ENCODE measurements at regions not wholly inside any gene's neighbourhood (a gene's known extent, or its start where the extent isn't known, plus 50 kb on each side); places are given as distances from the start of the nearest gene placed in this dataset.

DNA sequence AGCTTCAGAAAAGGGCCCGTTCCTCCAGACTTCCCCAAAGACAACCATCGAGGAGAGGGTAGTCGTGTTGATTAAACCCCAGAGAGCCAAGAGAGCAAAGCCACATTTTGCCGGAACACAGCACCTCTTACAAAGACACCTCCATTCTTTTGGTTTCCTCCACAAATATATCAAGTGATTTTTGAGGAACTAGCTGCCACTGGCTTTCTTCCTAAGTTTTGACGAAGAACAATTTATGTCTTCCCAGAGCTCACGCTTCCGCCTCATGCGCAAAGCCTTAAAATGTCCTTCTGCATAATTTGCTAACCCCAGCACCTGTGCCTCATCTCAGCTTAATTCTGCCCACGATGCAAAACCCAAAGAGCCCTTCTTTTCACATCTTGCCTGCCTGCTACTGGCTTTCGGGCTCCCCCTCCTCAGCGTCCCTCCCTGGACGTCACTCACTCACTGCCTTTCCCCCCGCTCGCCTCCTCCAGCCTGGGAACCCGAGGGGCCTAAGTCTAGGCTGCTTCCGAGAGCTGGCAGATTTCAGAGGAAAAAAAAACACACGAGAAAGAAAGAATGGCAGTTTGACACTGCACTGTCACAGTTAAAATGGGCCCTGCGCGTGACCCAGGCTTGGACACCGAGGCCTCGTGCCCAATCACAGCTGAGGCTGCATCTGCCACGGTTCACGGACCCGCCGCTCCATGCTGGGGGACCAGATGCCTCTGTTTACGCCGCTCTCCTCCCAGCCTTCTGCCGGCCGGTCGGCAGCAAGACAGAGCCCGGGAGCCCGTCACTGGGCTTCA lies 77.6 kb upstream of the IFNAR2 start:
- H3K36me3 Mint-ChIP-seq (ENCODE audit: insufficient read depth in 1 of 3, low read depth in 3 of 3): no peaks in the 10 kb centered on the region
- H3K4ac ChIP-seq (ENCODE audit: low read depth, low read length): no peak overlapping the region
- no peak overlapping the region for H3K27ac ChIP-seq (ENCODE audit: insufficient read length, low read depth, low read length)
- no peak overlapping the region for H4K91ac ChIP-seq (ENCODE audit: insufficient read length, low read depth, low read length)
- no CpG with 5 or more reads among the region's 32 CpGs for WGBS (ENCODE audit: extremely low coverage, insufficient read length, low lambda C conversion rate)
- H3K4me1 Mint-ChIP-seq: peaks cover 14 to 28% of the 10 kb centered on the region in 2 experiments
- no peak overlapping the region for H3K9ac ChIP-seq (ENCODE audit: extremely low read depth, insufficient read length, low read length)
- H3K4me2 ChIP-seq (ENCODE audit: insufficient read depth, insufficient read length, low read length): no peak overlapping the region
- H3K4me1 ChIP-seq (ENCODE audit: insufficient read depth, low read length): 0 out of 2 replicates have a peak, but pooled peaks cover 3% of the 10 kb centered on the region
- no peak overlapping the region for H3K56ac ChIP-seq (ENCODE audit: insufficient read length, low read depth, low read length)
- no peak overlapping the region for H4K5ac ChIP-seq (ENCODE audit: insufficient read length, low read depth, low read length)
- DNase-seq: no peak
- no peak overlapping the region for H3K14ac ChIP-seq (ENCODE audit: insufficient read depth, low read length)
- no peaks in the 10 kb centered on the region for H3K79me1 ChIP-seq (ENCODE audit: insufficient read depth, low read depth, low read length, poor library complexity, severe bottlenecking)
- H3K27me3 ChIP-seq (ENCODE audit: insufficient read depth, low read length): no peaks in the 10 kb centered on the region
- TF ChIP-seq CTCF (conservative IDR thresholded peaks at IDR 0.05): no peak
- H3K27me3 Mint-ChIP-seq (ENCODE audit: low read depth): peaks cover 4% of the 10 kb centered on the region
- H2BK5ac ChIP-seq (ENCODE audit: insufficient read length, low read length): no peak overlapping the region
- no peaks in the 10 kb centered on the region for H4K20me1 ChIP-seq (ENCODE audit: control insufficient read depth, insufficient read depth, insufficient read length)
- H3K4me3 Mint-ChIP-seq: no peak overlapping the region
- H2AFZ ChIP-seq (ENCODE audit: low read length): no peak overlapping the region
- no peak overlapping the region for H3T11ph ChIP-seq (ENCODE audit: low read length)
- no peak overlapping the region for H2BK15ac ChIP-seq (ENCODE audit: low read depth, low read length)
- peak overlapping the region in 1 of 3 experiments; percentile 7; a peak in 1 of 7 replicates for H3K27ac Mint-ChIP-seq
- no peak overlapping the region for H4K8ac ChIP-seq (replicated peaks; ENCODE audit: insufficient read length, low read depth, low read length)
- H3K23me2 ChIP-seq (ENCODE audit: insufficient read length, low read depth, low read length, poor library complexity, severe bottlenecking): no peaks in the 10 kb centered on the region
- H2AK5ac ChIP-seq (ENCODE audit: insufficient read length, low read length): no peak overlapping the region
- no peaks in the 10 kb centered on the region for H3K9me3 ChIP-seq (ENCODE audit: control insufficient read depth, low read depth, low read length)
- no peak overlapping the region for H2BK120ac ChIP-seq (ENCODE audit: low read depth, low read length, poor library complexity, severe bottlenecking)
- H2BK20ac ChIP-seq (ENCODE audit: low read depth, low read length, poor library complexity, severe bottlenecking): no peak overlapping the region
- no peaks in the 10 kb centered on the region for H3K79me2 ChIP-seq (ENCODE audit: insufficient read depth, low read length)
- H3K9me3 Mint-ChIP-seq: no peaks in the 10 kb centered on the region; a peak in 1 of 5 replicates
- H3K23ac ChIP-seq (ENCODE audit: insufficient read length, low read depth, low read length): no peak overlapping the region
- H2BK12ac ChIP-seq (ENCODE audit: insufficient read length, low read depth, low read length): no peak overlapping the region
- no peak overlapping the region for H3K18ac ChIP-seq (ENCODE audit: insufficient read length, low read depth, low read length)

Measured in H9 (cell line).